ENCODE measurements at regions not wholly inside any gene's neighbourhood (a gene's known extent, or its start where the extent isn't known, plus 50 kb on each side); places are given as distances from the start of the nearest gene placed in this dataset.

DNA sequence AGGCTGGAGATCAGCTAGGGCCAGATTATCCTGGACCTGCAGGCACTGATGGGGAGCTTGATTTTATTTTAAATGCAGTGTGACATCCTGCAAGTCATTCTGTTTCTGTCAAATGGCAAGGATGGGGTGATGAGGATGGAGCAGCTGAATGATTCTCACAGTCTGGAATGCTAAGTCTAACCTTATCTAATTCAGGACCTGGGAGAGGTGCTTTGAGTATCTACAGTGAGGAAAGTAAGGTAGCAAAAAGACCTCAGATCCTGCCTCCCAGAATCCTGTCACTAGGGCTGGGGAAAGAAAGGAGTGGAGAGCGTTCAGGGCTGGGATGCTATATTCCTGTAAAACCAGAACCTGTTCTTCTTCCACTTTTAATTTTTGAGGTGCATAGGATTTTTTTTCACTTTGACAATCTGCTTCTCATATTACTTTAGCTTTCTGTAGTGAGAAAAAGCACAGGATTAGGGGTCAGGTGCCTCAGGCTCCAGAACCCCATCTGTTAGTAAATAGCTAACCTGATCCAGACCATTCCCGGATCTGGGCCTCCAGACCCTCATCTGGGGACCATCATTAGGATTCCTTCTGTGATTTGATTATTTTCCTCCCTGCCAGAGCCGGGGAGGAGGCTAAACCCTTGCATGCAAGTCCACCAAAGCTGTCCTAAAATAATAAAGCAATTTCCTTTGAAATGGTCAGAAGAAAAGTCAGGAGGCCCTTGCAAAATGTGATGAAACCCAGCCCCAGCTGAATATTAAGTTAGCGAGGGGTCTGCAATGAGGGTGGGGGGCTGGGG lies 54.7 kb downstream of the ASCL1 start:
- no peak for DNase-seq

DNA sequence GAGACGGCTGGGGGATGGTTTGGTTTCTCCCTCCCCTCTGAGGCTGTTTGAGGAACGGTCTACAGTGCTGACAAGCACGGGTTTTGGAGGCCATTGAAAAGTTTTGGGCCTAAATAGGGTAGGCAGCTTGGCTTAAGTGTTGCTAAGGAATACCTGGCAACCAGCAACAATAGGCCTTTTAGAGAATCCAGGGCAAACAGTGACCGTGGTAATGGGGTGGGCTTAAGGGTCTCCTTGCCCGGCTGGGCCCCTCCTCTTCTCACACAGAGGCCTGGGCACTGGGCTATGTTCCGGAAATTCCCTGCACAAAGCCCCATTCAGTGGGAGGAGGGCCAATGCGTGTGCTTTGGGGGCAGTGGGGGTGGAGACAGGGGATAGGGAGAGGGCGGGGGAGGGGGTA lies 55.4 kb downstream of the ASCL1 start:
- no peak for DNase-seq

DNA sequence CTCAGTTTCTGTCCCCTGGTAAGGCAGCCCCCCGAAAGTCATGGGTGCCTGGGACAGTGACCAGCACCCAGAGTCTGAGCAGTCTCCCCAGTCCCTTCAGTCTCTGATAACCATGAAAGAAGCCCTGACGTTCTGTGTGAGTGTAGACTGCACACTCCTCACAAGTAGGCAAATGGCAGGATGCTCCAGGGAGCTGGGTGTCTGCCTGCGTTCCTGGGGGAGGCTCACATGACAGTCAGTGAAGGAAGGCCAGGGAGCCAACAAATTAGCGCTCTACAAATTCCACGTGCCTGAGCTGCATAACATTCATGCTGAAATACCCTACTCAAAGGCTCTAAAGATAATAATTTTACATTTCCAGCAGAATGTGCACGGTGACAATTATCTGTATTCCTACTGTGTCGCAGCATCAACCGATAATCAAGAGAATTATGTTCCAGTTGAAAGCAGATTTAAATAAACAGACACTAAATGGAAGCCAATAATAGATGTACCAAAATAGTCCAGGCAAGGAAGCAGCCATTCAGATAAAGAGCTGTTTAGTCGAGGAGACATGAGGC lies 56.3 kb downstream of the ASCL1 start:
- DNase-seq: no peak

DNA sequence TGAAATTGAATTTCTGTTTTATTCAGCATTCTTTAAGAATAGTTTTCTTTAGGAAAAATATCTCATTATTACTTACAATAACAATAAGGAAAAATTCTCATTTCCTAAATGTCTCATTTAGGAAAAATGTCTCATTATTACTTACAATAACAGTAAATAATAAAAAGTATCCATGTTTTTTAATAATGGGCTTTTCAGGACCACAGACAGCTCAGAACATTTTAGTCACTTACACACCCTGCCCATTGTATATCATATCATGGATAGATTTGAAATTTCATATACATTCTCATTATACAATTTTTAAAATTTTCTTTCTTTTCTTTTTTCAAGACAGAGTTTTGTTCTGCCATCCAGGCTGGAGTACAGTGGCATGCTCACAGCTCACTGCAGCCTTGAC lies 58.9 kb downstream of the ASCL1 start:
- DNase-seq: no peak

DNA sequence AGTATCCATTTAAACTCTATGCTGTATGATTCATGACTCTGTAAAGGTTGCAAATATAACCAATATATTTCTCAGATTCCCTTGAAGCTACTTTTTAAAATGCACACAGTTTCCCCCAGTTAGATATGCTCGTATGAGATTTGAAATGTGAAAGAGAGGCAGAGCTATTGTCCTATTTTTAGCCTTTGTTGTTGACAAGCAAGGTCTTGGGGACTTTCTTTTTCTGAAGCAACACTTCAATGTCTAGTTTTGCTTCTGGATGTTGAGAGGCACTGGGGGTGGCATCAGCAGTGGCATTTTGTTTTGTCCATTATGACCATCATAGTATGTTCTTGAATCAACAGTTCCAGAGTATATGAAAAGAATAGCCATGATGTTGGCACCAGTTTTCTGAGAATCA lies 63.4 kb downstream of the ASCL1 start:
- no peak for DNase-seq

DNA sequence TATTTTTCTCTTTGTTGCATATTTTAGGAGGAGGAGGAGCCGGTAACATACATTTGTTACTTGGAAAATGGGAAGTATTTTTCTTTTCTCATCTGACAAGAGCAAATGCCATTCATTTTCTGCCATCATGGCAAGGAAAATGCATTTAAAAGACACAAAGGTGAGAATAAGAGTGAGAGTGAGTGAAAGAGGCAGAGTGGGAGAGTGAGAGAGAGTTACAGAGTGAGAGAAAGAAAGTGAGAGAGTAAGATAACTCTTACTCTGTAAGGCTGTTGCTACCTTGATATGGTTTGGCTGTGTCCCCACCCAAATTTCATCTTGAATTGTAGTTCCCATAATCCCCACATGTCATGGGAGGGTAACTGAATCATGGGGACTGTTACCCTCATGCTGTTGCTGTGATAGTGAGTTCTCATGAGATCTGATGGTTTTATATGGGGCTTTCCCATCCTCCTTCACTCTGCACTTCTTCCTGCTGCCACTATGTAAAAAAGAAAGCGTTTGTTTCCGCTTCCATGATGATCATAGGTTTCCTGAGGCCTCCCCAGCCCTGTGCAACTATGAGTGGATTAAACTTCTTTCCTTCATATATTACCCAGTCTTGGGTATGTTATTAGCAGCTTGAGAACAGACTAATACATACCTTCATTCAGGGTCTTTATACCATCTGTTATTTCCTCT lies 64.2 kb downstream of the ASCL1 start:
- no peak for DNase-seq

DNA sequence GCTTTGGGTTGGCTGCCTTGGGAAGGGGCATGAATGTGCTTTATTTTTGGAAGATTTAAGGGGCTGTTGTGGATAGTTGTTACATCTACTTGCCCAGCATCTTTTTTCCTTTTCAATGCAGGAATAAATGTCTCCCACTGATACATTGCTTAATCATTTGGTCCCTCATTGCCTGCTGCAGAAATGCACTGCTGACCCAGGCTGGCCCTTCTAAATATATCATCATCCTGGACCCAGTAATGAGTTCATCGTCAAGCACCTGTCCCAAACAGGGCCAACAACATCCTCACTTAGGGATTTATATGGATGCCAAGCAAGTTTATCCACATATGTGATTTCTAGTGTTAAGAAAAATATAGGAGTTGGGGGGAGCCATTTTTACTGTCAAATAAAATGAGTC lies 67.2 kb downstream of the ASCL1 start:
- DNase-seq: no peak

DNA sequence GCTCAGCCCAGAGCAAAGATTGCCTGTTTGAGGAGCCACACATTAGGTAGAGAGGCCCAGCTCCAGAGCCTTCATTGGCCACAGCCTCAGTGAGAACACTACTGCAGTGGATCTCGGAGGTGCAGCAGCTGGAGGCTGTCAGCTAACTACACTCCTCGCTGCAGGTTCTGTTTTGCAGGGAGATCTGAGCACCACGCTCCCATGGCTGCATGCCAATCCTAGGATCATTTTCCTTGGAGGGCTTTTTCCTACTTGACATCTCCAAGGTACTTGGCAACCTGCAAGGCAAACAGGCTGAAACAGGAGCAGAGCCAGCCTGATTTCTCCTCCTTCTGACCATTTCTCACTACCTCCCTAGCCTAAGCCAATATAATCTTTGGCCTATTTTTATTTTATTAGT lies 69.2 kb downstream of the ASCL1 start:
- DNase-seq: peak; percentile 67

DNA sequence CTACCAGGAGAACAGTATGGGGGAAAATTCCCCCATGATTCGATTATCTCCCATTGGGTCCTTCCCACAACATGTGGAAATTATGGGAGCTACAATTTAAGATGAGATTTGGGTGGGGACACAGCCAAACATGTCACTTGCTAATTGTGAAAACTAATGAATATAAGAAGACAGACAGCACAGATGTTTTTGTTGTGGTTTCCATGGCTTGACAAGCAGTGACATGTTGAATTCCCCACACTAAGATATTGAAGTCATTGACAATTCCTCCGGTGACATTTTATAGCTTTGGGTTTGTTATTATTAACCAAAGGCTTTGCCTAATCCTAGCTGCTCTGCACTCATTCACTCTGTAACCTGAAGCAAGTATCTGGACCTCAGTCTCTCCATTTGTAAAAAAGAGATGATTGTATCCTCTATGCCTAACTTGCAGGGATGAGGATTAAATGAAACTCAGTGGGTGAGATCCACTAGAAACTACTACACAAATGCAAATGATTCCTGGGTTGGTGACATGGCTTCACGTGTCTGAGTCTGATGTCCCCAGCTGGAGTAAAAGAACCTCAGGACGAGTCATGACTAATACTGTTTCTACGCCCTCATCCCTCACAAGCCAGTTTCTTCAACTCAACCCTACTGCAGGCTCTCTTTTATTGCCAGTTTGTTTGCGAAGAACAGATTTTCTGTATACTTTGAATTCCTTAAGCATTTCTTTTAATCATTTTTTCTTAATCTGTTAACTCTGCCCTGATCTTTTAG lies 71.6 kb downstream of the ASCL1 start:
- no peak for DNase-seq

DNA sequence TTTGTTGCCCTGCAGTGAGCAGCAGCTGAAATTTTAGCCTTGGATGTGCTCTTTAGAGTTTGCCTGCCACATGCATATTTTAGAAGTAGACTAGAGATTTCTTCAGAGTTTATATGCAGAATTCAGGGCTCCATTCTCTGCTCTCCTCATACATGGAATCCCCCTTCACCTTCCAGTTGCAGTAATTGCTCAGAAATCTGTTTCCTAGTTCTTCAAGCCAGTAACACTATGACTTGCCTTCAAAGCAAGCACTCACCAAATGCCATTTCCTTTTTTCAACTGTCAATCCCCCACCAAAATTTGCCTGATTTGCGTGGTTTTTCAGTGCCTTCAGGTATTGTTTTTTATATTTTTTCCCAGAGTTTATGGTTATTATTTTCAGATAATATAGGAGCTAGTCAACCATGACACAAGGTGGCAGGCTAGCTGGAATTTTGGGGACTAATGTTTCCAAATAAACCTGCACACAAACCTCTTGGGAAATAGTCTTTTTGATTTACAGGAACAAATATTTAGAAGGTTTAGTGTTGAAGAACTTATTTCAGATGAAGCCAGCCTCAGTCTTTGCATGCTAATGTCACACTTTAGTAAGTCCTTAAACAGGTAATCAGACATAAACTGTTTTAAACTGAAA lies 79.2 kb downstream of the ASCL1 start:
- no peak for DNase-seq

DNA sequence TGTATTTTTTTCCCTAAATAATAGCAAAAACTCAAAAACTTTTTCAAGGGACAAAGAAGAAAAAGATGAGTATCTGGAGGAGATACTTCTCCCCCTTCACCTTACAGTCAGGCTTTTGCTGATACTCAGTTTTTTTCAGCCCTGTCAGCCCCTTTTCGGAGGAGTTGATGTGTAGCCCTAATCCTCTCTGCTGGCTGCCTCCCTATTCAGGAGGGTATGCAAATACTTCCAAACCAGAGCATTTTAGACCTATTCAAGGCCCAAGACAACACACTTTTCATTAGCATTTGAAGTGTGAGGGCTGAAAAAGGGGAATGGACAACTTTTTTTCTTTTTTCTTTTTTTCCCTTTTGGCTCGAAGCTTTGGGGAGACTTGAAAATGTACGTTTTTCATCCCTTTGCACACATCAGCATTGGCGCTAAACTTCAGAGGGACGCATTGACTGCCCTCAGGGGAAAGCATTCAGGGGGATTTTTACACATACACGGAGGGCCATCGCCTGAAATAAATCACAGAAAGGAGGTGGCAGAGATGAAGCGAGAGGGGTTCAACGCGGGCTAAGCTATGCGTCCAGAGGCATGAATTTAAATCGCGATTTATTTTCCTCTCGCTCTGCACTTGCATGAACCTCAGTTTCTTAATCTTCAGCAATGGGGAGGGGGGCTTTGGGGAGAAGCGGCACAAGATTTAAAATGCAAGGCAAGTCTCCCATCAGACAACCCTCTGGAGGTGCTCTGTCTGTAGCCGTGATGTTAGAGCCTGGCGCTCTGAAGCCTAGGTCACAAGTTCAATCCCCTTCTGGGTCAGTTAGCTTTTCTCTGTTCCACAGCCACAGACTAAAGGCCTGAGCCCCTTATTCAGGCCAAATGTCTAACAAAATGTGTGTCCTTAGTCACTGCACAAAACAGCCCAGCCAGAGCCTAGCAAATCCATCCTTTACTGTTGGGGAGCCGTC lies 86.3 kb downstream of the ASCL1 start:
- no peak for DNase-seq

DNA sequence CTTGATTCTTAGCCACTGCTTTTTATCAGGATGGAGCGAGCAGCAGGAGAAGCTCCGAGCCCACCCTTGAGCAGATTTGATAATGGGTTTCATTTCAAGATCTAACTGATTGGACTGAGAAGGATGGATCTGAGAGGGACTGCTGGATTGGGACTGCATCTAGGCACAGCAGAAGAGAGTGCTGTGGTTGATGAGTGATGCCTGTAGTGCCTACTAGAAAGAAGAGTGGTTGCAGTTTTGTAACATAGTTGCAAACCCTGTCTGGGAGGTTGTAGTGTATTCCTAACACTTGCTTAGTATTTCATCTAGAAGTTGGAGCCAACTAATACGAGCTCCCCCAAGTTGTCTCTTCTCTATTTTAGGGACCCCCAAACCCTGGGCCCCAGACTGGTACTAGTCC lies 88.7 kb downstream of the ASCL1 start:
- no peak for DNase-seq

DNA sequence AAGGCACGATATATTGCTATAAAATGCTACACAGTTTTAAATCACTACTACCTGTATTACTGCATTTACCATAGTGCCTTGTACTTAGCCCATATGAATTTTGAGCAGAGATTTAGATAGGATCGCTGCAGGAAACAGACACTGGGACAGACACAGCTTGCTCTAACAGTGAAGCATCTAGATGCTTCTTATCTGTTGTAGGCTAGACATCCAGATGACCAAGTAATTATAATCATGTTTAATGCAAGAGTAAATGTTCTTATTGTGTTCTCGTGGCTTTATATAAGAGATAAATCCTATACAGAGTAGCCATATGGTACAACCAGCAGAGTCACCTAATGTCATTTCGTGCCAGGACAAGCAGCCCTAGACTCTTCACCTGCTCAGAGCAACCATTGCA lies 92.8 kb downstream of the ASCL1 start:
- no peak for DNase-seq

DNA sequence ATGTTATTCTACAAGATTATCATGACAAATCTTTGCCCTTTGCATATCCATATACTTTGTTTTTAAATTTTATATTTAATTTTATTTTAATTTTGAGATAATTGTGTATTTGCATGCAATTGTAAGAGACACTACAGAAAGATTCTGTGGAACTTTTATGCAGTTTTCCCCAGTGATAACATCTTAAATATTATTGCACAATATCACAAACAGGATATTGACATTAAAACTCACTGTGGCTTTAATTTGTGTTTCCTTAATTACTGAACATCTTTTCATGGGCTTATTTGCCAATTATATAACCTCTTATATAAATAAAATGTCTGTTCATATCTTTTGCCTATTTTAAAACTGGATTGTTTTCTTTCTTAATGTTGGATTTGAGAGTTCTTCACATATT lies 95.6 kb downstream of the ASCL1 start:
- no peak for DNase-seq

DNA sequence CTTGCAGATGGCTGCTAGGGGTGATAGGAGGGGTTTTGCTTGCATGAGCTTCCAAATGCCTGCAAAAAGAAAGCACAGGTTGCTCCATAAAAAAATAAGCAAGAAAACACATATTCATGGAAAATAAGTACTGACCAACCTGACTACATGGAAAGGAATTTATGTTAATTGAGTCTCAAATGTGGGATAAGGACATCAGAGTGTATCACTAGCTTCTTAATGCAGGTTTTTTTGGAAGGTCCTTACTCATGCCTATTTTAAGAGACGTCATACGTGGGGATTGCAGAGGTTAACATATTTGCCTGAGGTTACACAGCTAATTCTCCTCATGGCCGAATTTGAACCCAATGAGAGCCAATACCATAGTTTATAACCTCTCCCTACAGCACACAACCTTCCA lies 116.2 kb downstream of the ASCL1 start:
- no peak for DNase-seq

DNA sequence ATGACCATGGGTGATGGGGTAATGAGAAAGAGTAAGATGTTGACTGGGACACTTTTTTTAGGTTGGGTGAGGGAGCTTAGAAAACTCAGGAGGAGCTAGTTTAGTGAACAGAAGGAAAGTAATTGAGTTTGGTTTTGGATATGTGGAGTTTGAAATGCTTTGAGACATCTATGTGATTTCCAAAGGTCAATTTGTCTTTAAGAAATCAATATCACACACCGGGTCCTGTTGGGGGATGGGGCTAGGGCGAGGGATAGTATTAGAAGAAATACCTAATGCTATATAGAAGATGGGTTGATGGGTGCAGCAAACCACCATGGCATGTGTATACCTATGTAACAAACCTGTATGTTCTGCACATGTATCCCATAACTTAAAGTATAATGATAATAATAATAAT lies 118.4 kb downstream of the ASCL1 start:
- no peak for DNase-seq

DNA sequence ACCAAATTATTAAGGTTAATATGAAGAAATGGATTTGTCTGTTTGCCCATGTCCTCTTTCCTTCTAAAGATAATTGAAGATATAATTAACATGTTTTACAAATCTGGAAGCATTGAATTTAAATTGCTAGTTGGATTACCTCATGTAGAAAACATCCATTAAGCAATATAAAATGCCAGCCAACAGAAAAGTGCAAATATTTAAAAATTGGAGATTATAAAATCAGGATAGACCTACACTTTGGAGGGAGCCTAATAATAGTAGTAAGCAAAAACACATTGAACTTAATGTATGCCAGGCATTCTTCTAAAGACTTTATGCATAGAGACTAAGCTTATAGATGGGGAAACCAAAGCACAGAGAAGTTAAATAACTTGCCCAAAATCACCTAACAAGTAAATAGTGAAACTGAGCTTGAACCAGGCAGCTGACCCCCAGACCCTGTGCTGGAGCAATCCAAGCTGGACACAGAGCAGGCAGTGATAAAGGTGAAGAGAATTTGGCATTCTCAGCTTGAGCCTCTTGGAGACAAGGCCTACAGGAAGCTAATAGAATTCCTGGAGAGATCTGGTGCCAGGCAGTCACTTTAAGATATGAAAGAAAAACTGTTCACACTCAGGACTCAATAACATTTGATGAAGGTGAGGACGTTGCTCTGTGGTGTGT lies 119.8 kb downstream of the ASCL1 start:
- DNase-seq: no peak

DNA sequence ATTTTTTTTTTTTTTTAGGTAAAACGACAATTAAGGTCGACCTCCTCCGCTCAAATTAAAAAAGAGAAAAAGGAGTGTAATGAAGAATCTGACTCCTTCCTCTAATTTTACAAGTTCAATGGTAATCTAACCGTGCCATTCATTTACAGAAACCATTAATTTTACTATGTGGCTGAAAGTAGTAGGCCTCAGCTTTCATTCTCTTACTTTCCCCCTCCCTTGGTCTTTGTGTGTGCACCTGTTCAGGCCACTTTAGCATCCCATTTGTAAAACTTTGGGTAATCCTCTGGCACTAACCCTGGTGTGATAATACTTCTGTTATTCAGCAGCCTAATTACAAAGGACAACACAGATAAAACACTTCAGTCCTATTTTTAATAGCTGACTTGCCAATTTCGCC lies 128.1 kb downstream of the ASCL1 start:
- DNase-seq: no peak

DNA sequence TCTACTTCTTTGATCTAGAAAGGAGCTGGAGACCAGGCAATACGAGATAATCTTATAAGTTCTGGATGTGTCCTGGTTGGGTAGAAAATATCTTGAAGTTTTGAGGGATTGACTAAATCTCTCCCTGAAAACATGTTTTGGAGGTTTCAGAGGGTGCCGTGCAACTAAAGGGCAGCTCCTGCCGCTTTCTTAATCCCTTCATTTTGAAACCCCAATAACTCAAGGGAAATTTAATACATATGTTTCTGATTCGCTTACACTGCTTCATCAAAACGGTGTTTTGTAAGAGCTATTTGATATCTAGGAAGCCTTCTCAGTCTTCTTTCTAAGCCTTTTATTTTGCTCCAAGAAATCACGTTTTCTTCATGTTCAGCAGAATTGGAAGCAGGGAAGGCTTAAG lies 129.0 kb downstream of the ASCL1 start:
- DNase-seq: no peak

DNA sequence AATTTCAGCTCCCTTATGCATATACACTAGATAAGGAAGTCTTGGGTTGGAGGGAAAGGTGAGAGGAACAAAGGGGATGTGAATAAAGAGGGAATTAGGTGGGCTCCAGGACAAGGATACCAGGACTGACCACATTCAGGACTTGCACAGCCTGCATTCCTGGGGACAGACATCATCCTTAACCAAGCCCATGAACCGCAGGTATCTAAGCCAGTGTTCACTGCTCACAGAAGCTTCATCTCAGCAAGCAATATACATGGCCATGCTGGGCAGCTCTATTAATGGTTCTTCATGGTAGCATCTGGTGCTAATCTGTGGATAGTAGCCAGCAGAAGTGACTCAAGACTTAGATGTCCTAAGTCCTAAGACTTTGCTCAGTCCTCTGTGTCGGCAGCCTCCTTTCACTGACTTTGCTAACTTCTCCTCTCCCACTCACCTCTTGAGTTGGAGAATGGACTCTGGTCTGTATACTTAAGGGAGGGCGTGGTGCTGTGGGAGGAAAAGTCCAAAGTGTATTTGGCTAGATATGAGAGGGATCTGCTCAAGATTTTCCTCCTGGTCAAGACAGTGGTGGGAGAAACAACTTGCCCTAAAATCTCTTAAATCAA lies 136.1 kb downstream of the ASCL1 start:
- no peak for DNase-seq

DNA sequence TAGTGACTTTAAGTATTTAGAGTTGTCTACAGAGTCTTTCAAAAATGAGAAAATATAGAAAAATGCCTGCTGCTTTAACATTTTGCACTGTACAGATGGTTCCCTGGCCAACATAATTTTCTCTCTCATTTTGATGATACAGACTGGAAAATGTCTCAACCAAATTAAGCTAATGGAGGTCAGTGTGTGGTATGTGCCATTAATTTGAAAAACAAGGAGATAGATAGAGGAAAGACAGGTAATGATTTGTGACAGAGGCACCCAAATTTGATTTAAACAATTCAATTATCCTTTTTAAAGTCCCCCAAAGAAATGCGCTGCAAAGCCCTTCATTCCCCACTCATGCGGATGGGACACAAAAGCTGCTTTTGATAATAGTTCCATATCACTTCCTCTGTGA lies 140.0 kb downstream of the ASCL1 start:
- DNase-seq: no peak

Measured in SHP77 treated with DMSO at 0.1 percent for 48 hours (cell line).